OCI-LY3 (cell line): ENCODE measurements at regions not wholly inside any gene's neighbourhood (a gene's known extent, or its start where the extent isn't known, plus 50 kb on each side); places are given as distances from the start of the nearest gene placed in this dataset.

ENCODE experiments used
- EZH2phosphoT487 ChIP-seq: fragments of 200-600 bp; shearing (Covaris generic); IDR thresholded peaks from 2 replicates; pipeline ENCODE4 v1.6.1; 2018; ENCODE audit warnings: antibody characterized with exemption, mixed run types, low read depth
- TF ChIP-seq, protein P1 (sequence below): fragments of 200-600, 300-600 bp; sonication (generic); IDR thresholded peaks from 2 replicates; pipeline ENCODE4 v1.5.1; 2014; ENCODE audit warnings: antibody characterized with exemption, low read length, low read depth

DNA sequence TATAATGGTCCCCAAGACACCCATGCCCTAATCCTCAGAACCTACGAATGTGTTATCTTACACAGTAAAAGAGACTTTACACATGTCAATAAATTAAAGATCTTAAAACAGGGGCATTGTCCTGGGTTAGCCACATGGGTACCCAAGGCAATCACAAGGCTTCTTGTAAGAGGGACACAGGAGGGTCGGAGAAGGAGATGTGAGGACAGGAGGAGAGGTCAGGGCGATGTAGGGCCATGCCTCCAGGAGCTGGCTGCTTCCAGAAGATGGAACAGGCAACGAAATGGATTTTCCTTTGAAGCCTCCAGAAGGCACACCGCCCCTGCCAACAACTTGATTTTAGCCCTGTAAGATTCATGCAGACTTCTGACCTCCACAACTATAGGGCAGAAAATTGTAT is 262.7 kb downstream of the MEX3B start:
- TF ChIP-seq, protein P1, sequence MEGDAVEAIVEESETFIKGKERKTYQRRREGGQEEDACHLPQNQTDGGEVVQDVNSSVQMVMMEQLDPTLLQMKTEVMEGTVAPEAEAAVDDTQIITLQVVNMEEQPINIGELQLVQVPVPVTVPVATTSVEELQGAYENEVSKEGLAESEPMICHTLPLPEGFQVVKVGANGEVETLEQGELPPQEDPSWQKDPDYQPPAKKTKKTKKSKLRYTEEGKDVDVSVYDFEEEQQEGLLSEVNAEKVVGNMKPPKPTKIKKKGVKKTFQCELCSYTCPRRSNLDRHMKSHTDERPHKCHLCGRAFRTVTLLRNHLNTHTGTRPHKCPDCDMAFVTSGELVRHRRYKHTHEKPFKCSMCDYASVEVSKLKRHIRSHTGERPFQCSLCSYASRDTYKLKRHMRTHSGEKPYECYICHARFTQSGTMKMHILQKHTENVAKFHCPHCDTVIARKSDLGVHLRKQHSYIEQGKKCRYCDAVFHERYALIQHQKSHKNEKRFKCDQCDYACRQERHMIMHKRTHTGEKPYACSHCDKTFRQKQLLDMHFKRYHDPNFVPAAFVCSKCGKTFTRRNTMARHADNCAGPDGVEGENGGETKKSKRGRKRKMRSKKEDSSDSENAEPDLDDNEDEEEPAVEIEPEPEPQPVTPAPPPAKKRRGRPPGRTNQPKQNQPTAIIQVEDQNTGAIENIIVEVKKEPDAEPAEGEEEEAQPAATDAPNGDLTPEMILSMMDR = no peak
- no peak for TF ChIP-seq EZH2phosphoT487
